ENCODE measurements at regions not wholly inside any gene's neighbourhood (a gene's known extent, or its start where the extent isn't known, plus 50 kb on each side); places are given as distances from the start of the nearest gene placed in this dataset.
"Not testable (repeated sequence)": the region's sequence is repeated elsewhere in the genome, so short reads cannot be mapped to it uniquely, and the experiment has no call there.

GRCh38 chr2:194464964-194465638 lies 1191.9 kb upstream of the SLC39A10 start:
- H3K27ac Mint-ChIP-seq (ENCODE audit: unreplicated experiment): no peak overlapping the region
- TF ChIP-seq CTCF (IDR thresholded peaks at IDR 0.05; ENCODE audit: insufficient read depth in 1 of 2, low read depth in 1 of 2, low read length in 1 of 2, severe bottlenecking in 1 of 2, unreplicated experiment in 1 of 2): no peak
- Histone ChIP-seq H3K27me3 (replicated peaks; ENCODE audit: control insufficient read depth, insufficient read depth, low read length) (no peaks in the 10 kb centered on the region), H3K9me3 (no peaks in the 10 kb centered on the region), H3K36me3 (ENCODE audit: control insufficient read depth, insufficient read depth, low read length) (no peaks in the 10 kb centered on the region), H3K4me3 (ENCODE audit: low read depth, low read length) (no peak overlapping the region), H3K4me1 (no peaks in the 10 kb centered on the region)
- no peak for DNase-seq
- H3K4me3 Mint-ChIP-seq (ENCODE audit: unreplicated experiment): no peak overlapping the region
- intact Hi-C loops (cut with micrococcal nuclease; ENCODE audit: unreplicated experiment): no loop called here
- BruUV-seq (replicated peaks): no TSS peak
- H3K27me3 Mint-ChIP-seq (ENCODE audit: insufficient read depth, unreplicated experiment): no peaks in the 10 kb centered on the region
- H3K4me1 Mint-ChIP-seq (ENCODE audit: low read depth, unreplicated experiment): no peaks in the 10 kb centered on the region
- no peaks in the 10 kb centered on the region for H3K36me3 Mint-ChIP-seq (ENCODE audit: insufficient read depth, unreplicated experiment)
- H3K9me3 Mint-ChIP-seq (ENCODE audit: unreplicated experiment): no peaks in the 10 kb centered on the region
- ChIA-PET CTCF (no interaction called here), POLR2A (no interaction called here)

GRCh38 chr2:194462883-194463282 lies 1194.1 kb upstream of the SLC39A10 start:
- H3K9me3 Mint-ChIP-seq (ENCODE audit: unreplicated experiment); H3K27me3 Mint-ChIP-seq (ENCODE audit: insufficient read depth, unreplicated experiment); H3K27ac Mint-ChIP-seq (ENCODE audit: unreplicated experiment); H3K27me3 ChIP-seq (replicated peaks; ENCODE audit: control insufficient read depth, insufficient read depth, low read length); CTCF ChIA-PET; H3K4me3 ChIP-seq (ENCODE audit: low read depth, low read length); H3K9me3 ChIP-seq; H3K4me1 ChIP-seq; POLR2A ChIA-PET; BruUV-seq (replicated peaks); H3K4me1 Mint-ChIP-seq (ENCODE audit: low read depth, unreplicated experiment); H3K36me3 ChIP-seq (ENCODE audit: control insufficient read depth, insufficient read depth, low read length); H3K4me3 Mint-ChIP-seq (ENCODE audit: unreplicated experiment); H3K36me3 Mint-ChIP-seq (ENCODE audit: insufficient read depth, unreplicated experiment); DNase-seq; intact Hi-C loops (cut with micrococcal nuclease; ENCODE audit: unreplicated experiment): not testable (repeated sequence)

- no peaks in the 10 kb centered on the region for H3K36me3 ChIP-seq (ENCODE audit: control insufficient read depth, insufficient read depth, low read length)
- ChIA-PET POLR2A (no interaction called here), CTCF (no interaction called here)
- no peak for TF ChIP-seq CTCF (IDR thresholded peaks at IDR 0.05; ENCODE audit: insufficient read depth in 1 of 2, low read depth in 1 of 2, low read length in 1 of 2, severe bottlenecking in 1 of 2, unreplicated experiment in 1 of 2)
- H3K36me3 Mint-ChIP-seq (ENCODE audit: insufficient read depth, unreplicated experiment): no peaks in the 10 kb centered on the region
- BruUV-seq (replicated peaks): no TSS peak
- intact Hi-C loops (cut with micrococcal nuclease; ENCODE audit: unreplicated experiment): no loop called here
- no peak overlapping the region for H3K4me3 Mint-ChIP-seq (ENCODE audit: unreplicated experiment)
- H3K27me3 Mint-ChIP-seq (ENCODE audit: insufficient read depth, unreplicated experiment): no peaks in the 10 kb centered on the region
- H3K27me3 ChIP-seq (replicated peaks; ENCODE audit: control insufficient read depth, insufficient read depth, low read length): no peaks in the 10 kb centered on the region
- no peak overlapping the region for H3K27ac Mint-ChIP-seq (ENCODE audit: unreplicated experiment)
- no peaks in the 10 kb centered on the region for H3K4me1 Mint-ChIP-seq (ENCODE audit: low read depth, unreplicated experiment)
- 0 out of 2 replicates have a peak, but pooled peaks cover 3% of the 10 kb centered on the region for H3K9me3 ChIP-seq
- H3K4me1 ChIP-seq: no peaks in the 10 kb centered on the region
- no peak overlapping the region for H3K4me3 ChIP-seq (ENCODE audit: low read depth, low read length)
- no peaks in the 10 kb centered on the region for H3K9me3 Mint-ChIP-seq (ENCODE audit: unreplicated experiment)
- DNase-seq: no peak
Observed at GRCh38 chr2:194455358-194455757, 1201.7 kb upstream of the SLC39A10 start.

- Histone ChIP-seq H3K4me1 (no peaks in the 10 kb centered on the region), H3K27me3 (replicated peaks; ENCODE audit: control insufficient read depth, insufficient read depth, low read length) (no peaks in the 10 kb centered on the region)
- no peaks in the 10 kb centered on the region for H3K4me1 Mint-ChIP-seq (ENCODE audit: low read depth, unreplicated experiment)
Observed at GRCh38 chr2:194452504-194452903, 1204.5 kb upstream of the SLC39A10 start.

More at GRCh38 chr2:194452504-194452903, 1204.5 kb upstream of the SLC39A10 start:
- H3K36me3 ChIP-seq (ENCODE audit: control insufficient read depth, insufficient read depth, low read length): no peaks in the 10 kb centered on the region
- Mint-ChIP-seq H3K27me3 (ENCODE audit: insufficient read depth, unreplicated experiment) (no peaks in the 10 kb centered on the region), H3K9me3 (ENCODE audit: unreplicated experiment) (no peaks in the 10 kb centered on the region), H3K27ac (ENCODE audit: unreplicated experiment) (no peak overlapping the region), H3K4me3 (ENCODE audit: unreplicated experiment) (no peak overlapping the region), H3K36me3 (ENCODE audit: insufficient read depth, unreplicated experiment) (no peaks in the 10 kb centered on the region)
- DNase-seq: no peak
- intact Hi-C loops (cut with micrococcal nuclease; ENCODE audit: unreplicated experiment): no loop called here
- ChIA-PET CTCF (no interaction called here), POLR2A (no interaction called here)
- no peak for TF ChIP-seq CTCF (IDR thresholded peaks at IDR 0.05; ENCODE audit: insufficient read depth in 1 of 2, low read depth in 1 of 2, low read length in 1 of 2, severe bottlenecking in 1 of 2, unreplicated experiment in 1 of 2)
- BruUV-seq (replicated peaks): no TSS peak
- no peak overlapping the region for H3K4me3 ChIP-seq (ENCODE audit: low read depth, low read length)
- 0 out of 2 replicates have a peak, but pooled peaks cover 3% of the 10 kb centered on the region for H3K9me3 ChIP-seq
